HUES64 (cell line): ENCODE measurements at regions not wholly inside any gene's neighbourhood (a gene's known extent, or its start where the extent isn't known, plus 50 kb on each side); places are given as distances from the start of the nearest gene placed in this dataset.

Experiments
- H3K27ac ChIP-seq: 2 replicates; pipeline ENCODE4 v1.7.0; 2013; ENCODE audit warnings: low read depth, low read length, inconsistent platforms
- H3K27me3 ChIP-seq: 2 replicates; pipeline ENCODE4 v1.6.1; 2013; ENCODE audit warnings: mild to moderate bottlenecking, low read length; ENCODE audit not compliant: insufficient read depth
- H3K36me3 ChIP-seq: 2 replicates; pipeline ENCODE4 v1.6.1; 2013; ENCODE audit warnings: mild to moderate bottlenecking, low read length; ENCODE audit not compliant: insufficient read depth
- H3K4me1 ChIP-seq: 2 replicates; pipeline ENCODE4 v1.6.1; 2013; ENCODE audit warnings: mild to moderate bottlenecking, low read length, moderate library complexity; ENCODE audit not compliant: insufficient read depth
- H3K4me3 ChIP-seq: 2 replicates; pipeline ENCODE4 v1.5.1; 2013; ENCODE audit warnings: mild to moderate bottlenecking, low read length, moderate library complexity
- H3K9ac ChIP-seq: 2 replicates; pipeline ENCODE4 v1.6.1; 2013; ENCODE audit warnings: mild to moderate bottlenecking, low read depth, low read length
- H3K9me3 ChIP-seq: 2 replicates; pipeline ENCODE4 v1.6.1; 2013; ENCODE audit warnings: low read depth, low read length; ENCODE audit not compliant: insufficient read depth
- WGBS: fragments of 150-250, 120-280 bp; methylation state at CpG from one replicate; pipeline ENCODE4 v1.1.7; 2013; ENCODE audit warnings: missing lambda C conversion rate; 5-methylcytosine and 5-hydroxymethylcytosine counted together

- no peak overlapping the region for H3K4me3 ChIP-seq
- H3K9ac ChIP-seq = no peak overlapping the region
- peaks cover 39% of the 10 kb centered on the region for H3K4me1 ChIP-seq
- WGBS = 100% methylated on average over 1 of the region's 1 CpG
- H3K27ac ChIP-seq = no peak overlapping the region
- 0 out of 2 replicates have a peak, but pooled peaks cover 7% of the 10 kb centered on the region for H3K9me3 ChIP-seq
- H3K36me3 ChIP-seq = no peaks in the 10 kb centered on the region
- H3K27me3 ChIP-seq = no peaks in the 10 kb centered on the region
Measured at GRCh38 chr7:47677664-47678063, 95.8 kb upstream of the TNS3 start.

- WGBS = 99% methylated on average over 2 of the region's 2 CpGs
- Histone ChIP-seq H3K4me3 (no peak overlapping the region), H3K9me3 (0 out of 2 replicates have a peak, but pooled peaks cover 7% of the 10 kb centered on the region), H3K4me1 (peaks cover 45% of the 10 kb centered on the region), H3K9ac (no peak overlapping the region), H3K36me3 (no peaks in the 10 kb centered on the region), H3K27ac (no peak overlapping the region), H3K27me3 (no peaks in the 10 kb centered on the region)
Measured at GRCh38 chr7:47677093-47677492, 95.2 kb upstream of the TNS3 start.

- Histone ChIP-seq H3K27me3 (no peaks in the 10 kb centered on the region), H3K4me1 (peaks cover 20% of the 10 kb centered on the region), H3K9ac (no peak overlapping the region), H3K4me3 (no peak overlapping the region), H3K27ac (peak overlapping the region; percentile 46; the same call in 1 of the 2 replicates), H3K36me3 (no peaks in the 10 kb centered on the region), H3K9me3 (0 out of 2 replicates have a peak, but pooled peaks cover 7% of the 10 kb centered on the region)
- WGBS = 11% methylated on average over 3 of the region's 3 CpGs
Measured at GRCh38 chr7:47672977-47673381, 91.1 kb upstream of the TNS3 start.

GRCh38 chr7:47672271-47672791 lies 90.4 kb upstream of the TNS3 start:
- H3K36me3 ChIP-seq = no peaks in the 10 kb centered on the region
- no peak overlapping the region for H3K9ac ChIP-seq
- no peaks in the 10 kb centered on the region for H3K27me3 ChIP-seq
- 0 out of 2 replicates have a peak, but pooled peaks cover 7% of the 10 kb centered on the region for H3K9me3 ChIP-seq
- peaks cover 15% of the 10 kb centered on the region for H3K4me1 ChIP-seq
- 38% methylated on average over 5 of the region's 7 CpGs for WGBS
- H3K4me3 ChIP-seq = no peak overlapping the region
- peak overlapping the region; percentile 46; the same call in 1 of the 2 replicates for H3K27ac ChIP-seq

- no peak overlapping the region for H3K4me3 ChIP-seq
- WGBS = 93% methylated on average over 11 of the region's 13 CpGs
Measured at GRCh38 chr7:47671358-47671757, 89.4 kb upstream of the TNS3 start.

GRCh38 chr7:47670729-47671128 lies 88.8 kb upstream of the TNS3 start:
- no peaks in the 10 kb centered on the region for H3K36me3 ChIP-seq
- H3K27me3 ChIP-seq = no peaks in the 10 kb centered on the region
- H3K9me3 ChIP-seq = no peaks in the 10 kb centered on the region
- no peak overlapping the region for H3K9ac ChIP-seq
- H3K27ac ChIP-seq = no peak overlapping the region
- WGBS = 61% methylated on average over 6 of the region's 6 CpGs
- peaks cover 15% of the 10 kb centered on the region for H3K4me1 ChIP-seq
- H3K4me3 ChIP-seq = no peak overlapping the region

More at GRCh38 chr7:47671358-47671757, 89.4 kb upstream of the TNS3 start:
- peaks cover 15% of the 10 kb centered on the region for H3K4me1 ChIP-seq
- H3K9ac ChIP-seq = no peak overlapping the region
- no peaks in the 10 kb centered on the region for H3K27me3 ChIP-seq
- H3K27ac ChIP-seq = no peak overlapping the region
- no peaks in the 10 kb centered on the region for H3K36me3 ChIP-seq
- no peaks in the 10 kb centered on the region for H3K9me3 ChIP-seq

- H3K4me1 ChIP-seq = peaks cover 15% of the 10 kb centered on the region
- H3K9ac ChIP-seq = no peak overlapping the region
- no peak overlapping the region for H3K27ac ChIP-seq
- no peaks in the 10 kb centered on the region for H3K9me3 ChIP-seq
- WGBS = 86% methylated on average over 8 of the region's 8 CpGs
- H3K36me3 ChIP-seq = no peaks in the 10 kb centered on the region
- no peak overlapping the region for H3K4me3 ChIP-seq
- H3K27me3 ChIP-seq = no peaks in the 10 kb centered on the region
Measured at GRCh38 chr7:47669901-47670384, 88.0 kb upstream of the TNS3 start.

GRCh38 chr7:47669178-47669891 lies 87.4 kb upstream of the TNS3 start:
- Histone ChIP-seq H3K4me1 (peaks cover 15% of the 10 kb centered on the region), H3K9ac (no peak overlapping the region), H3K27ac (no peak overlapping the region), H3K27me3 (no peaks in the 10 kb centered on the region), H3K9me3 (no peaks in the 10 kb centered on the region), H3K4me3 (no peak overlapping the region), H3K36me3 (no peaks in the 10 kb centered on the region)
- WGBS = 82% methylated on average over 10 of the region's 10 CpGs

GRCh38 chr7:47666164-47666862 lies 84.4 kb upstream of the TNS3 start:
- Histone ChIP-seq H3K9me3 (no peaks in the 10 kb centered on the region), H3K36me3 (no peaks in the 10 kb centered on the region), H3K4me3 (no peak overlapping the region), H3K9ac (no peak overlapping the region), H3K27ac (no peak overlapping the region), H3K4me1 (peaks cover 2% of the 10 kb centered on the region), H3K27me3 (no peaks in the 10 kb centered on the region)
- WGBS = 86% methylated on average over 10 of the region's 10 CpGs

- H3K9me3 ChIP-seq = no peaks in the 10 kb centered on the region
- H3K9ac ChIP-seq = no peak overlapping the region
- H3K36me3 ChIP-seq = no peaks in the 10 kb centered on the region
- H3K27ac ChIP-seq = no peak overlapping the region
- WGBS = 94% methylated on average over 7 of the region's 7 CpGs
- H3K4me3 ChIP-seq = no peak overlapping the region
- H3K4me1 ChIP-seq = peaks cover 5% of the 10 kb centered on the region; the same call in 1 of the 2 replicates
- no peaks in the 10 kb centered on the region for H3K27me3 ChIP-seq
Measured at GRCh38 chr7:47664650-47665195, 82.8 kb upstream of the TNS3 start.

- no peak overlapping the region for H3K9ac ChIP-seq
- WGBS = 97% methylated on average over 1 of the region's 1 CpG
Measured at GRCh38 chr7:47663851-47664250, 81.9 kb upstream of the TNS3 start.

More at GRCh38 chr7:47663851-47664250, 81.9 kb upstream of the TNS3 start:
- no peaks in the 10 kb centered on the region for H3K36me3 ChIP-seq
- no peaks in the 10 kb centered on the region for H3K9me3 ChIP-seq
- no peak overlapping the region for H3K4me3 ChIP-seq
- H3K4me1 ChIP-seq = peaks cover 5% of the 10 kb centered on the region; the same call in 1 of the 2 replicates
- no peak overlapping the region for H3K27ac ChIP-seq
- no peaks in the 10 kb centered on the region for H3K27me3 ChIP-seq
